Pancreas (tissue), 10 donors: ENCODE measurements at regions not wholly inside any gene's neighbourhood (a gene's known extent, or its start where the extent isn't known, plus 50 kb on each side); places are given as distances from the start of the nearest gene placed in this dataset.

Source experiments
- ATAC-seq, 4 donors: fragments of 200-7000 bp; cut with Tn5 transposase; one replicate each; pipeline versions ENCODE4 v1.8.0 to v1.9.1; 2020; ENCODE audit warnings: mild to moderate bottlenecking in 4 of 4, moderate library complexity in 4 of 4
- DNase-seq, 6 donors: peaks; one replicate each; pipeline ENCODE4 v3.0.0-alpha.2; 2020
- FAIRE-seq: peaks from 2 replicates; lab custom pipeline; 2012; peaks lifted over from hg19 to GRCh38; lab: Jason Lieb, UNC
- H3K27ac ChIP-seq, 4 donors: fragments of 200-600 bp; sonication (generic); 1 replicate in 3 of 4; 2 replicates in 1 of 4; pipeline versions ENCODE4 v1.5.0 to v1.8.0; 2020
- H3K27me3 ChIP-seq, 4 donors: fragments of 200-600 bp; one replicate each; pipeline ENCODE4 v1.8.0; 2021
- H3K36me3 ChIP-seq, 3 donors: fragments of 200-600 bp; sonication (generic) in 1 of 3; one replicate each; pipeline versions ENCODE4 v1.5.0 to v1.8.0; 2020 to 2021
- H3K4me1 ChIP-seq, 3 donors: fragments of 200-600 bp; one replicate each; pipeline ENCODE4 v1.8.0; 2021
- H3K4me3 ChIP-seq, 4 donors: fragments of 200-600 bp; sonication (generic) in 2 of 4; one replicate each; pipeline versions ENCODE4 v1.5.0 to v1.8.0; 2020 to 2021
- H3K9me3 ChIP-seq, 4 donors: fragments of 200-600 bp; one replicate each; pipeline ENCODE4 v1.8.0; 2021
- WGBS, 2 donors: extraction: QIAGEN DNeasy Blood & Tissue Kit; methylation state at CpG; one replicate each; pipeline ENCODE4 v1.1.7; 2013; 5-methylcytosine and 5-hydroxymethylcytosine counted together
- intact Hi-C, 3 donors: fragments of 100-400 bp; cut with DNase I; formaldehyde crosslinking; loops; one replicate each; pipeline versions ENCODE4 v1.11.1 to v1.14.2; 2022
- TF ChIP-seq, protein P1 (sequence below), 4 donors: fragments of 200-600 bp; sonication (generic) in 3 of 4; IDR thresholded peaks; one replicate each; pipeline versions ENCODE4 v1.5.0 to v1.8.0; 2021; ENCODE audit warnings: antibody characterized with exemption in 4 of 4
- donor health status: healthy with polysubstance abuse.
- donor health status: DM: no; HTN: no; CAD: no; lungs with moderate emphysema.
- donor health status: DM: no; HTN: no; CAD: no.
- donor health status: control.
- donor health status: control.
- donor health status: Bipolar disorder and iron deficiency.
- donor health status: DM: yes; HTN: yes; CAD: no.
- donor health status: DM: no; HTN: no; CAD: no.
- donor health status: DM: no; HTN: no; CAD: no.
- donor health status: DM: yes; HTN: yes; CAD: no.

DNA sequence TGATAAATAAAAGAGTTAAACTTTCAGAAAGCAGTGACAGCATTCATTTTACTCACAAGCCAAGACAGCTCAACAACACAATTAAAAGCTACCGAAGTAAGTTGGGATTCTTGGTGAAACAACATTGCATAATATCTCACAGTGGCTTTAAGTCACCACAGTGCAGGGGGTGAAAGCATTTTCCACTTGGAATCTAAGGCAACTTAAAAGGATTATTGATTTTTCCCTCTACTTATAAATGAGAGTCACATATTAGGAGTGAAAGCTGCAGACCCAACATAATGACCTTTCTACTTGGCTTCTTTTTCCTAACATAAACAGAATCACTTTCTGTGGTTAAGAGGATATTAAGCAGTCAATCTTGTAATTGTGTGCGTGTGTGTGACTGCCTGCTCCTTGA, 536.6 kb upstream of the CXADR start:
- ATAC-seq (no peak), FAIRE-seq (no peak), DNase-seq (no peak)
- Histone ChIP-seq H3K36me3 (no peaks in the 10 kb centered on the region), H3K9me3 (no peaks in the 10 kb centered on the region), H3K4me3 (no peak overlapping the region), H3K27ac (no peak overlapping the region), H3K4me1 (no peaks in the 10 kb centered on the region), H3K27me3 (no peaks in the 10 kb centered on the region)
- intact Hi-C loops = no loop called here
- WGBS, 2 donors = 14 to 19% methylated on average over 2 of the region's 2 CpGs
- TF ChIP-seq, protein P1, sequence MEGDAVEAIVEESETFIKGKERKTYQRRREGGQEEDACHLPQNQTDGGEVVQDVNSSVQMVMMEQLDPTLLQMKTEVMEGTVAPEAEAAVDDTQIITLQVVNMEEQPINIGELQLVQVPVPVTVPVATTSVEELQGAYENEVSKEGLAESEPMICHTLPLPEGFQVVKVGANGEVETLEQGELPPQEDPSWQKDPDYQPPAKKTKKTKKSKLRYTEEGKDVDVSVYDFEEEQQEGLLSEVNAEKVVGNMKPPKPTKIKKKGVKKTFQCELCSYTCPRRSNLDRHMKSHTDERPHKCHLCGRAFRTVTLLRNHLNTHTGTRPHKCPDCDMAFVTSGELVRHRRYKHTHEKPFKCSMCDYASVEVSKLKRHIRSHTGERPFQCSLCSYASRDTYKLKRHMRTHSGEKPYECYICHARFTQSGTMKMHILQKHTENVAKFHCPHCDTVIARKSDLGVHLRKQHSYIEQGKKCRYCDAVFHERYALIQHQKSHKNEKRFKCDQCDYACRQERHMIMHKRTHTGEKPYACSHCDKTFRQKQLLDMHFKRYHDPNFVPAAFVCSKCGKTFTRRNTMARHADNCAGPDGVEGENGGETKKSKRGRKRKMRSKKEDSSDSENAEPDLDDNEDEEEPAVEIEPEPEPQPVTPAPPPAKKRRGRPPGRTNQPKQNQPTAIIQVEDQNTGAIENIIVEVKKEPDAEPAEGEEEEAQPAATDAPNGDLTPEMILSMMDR (IDR thresholded peaks at IDR 0.05) = no peak

DNA sequence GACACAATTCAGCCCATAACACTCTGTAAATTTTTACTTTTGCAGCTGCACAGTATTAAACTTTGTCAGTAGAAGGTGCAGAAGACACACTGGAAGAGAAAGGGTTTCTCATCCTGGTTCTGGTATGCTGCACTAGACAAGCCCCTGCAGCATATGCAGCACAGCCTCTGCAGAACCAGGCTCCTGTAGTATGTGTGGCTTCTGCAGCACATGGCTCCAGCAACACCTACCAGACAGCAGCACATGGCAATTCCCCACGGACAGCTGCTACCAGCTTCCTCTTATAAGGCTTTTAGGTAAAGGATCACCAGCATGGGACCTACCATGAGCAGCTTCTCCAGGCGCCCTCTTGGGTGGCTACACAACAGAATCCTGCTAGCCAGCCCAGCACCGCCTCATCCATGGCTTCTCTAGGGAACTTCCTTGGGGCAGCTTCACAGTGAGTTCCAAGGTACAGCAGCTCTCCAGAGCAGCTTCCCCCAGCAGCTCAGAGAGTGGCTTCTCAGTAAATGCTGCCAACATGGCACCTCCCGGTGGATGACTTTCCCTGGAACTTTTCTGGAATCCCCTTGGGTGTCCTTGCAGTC, 534.4 kb upstream of the CXADR start:
- TF ChIP-seq, protein P1 (IDR thresholded peaks at IDR 0.05) = no peak
- no peak overlapping the region for H3K4me3 ChIP-seq
- ATAC-seq (no peak), DNase-seq (peak in 2 of 6 donors; percentile 22 to 37), FAIRE-seq (no peak)
- H3K36me3 ChIP-seq = no peaks in the 10 kb centered on the region
- H3K27me3 ChIP-seq = no peaks in the 10 kb centered on the region
- WGBS, 2 donors = 74 to 80% methylated on average over 4 of the region's 4 CpGs
- intact Hi-C loops = no loop called here
- no peaks in the 10 kb centered on the region for H3K9me3 ChIP-seq
- no peak overlapping the region for H3K27ac ChIP-seq
- H3K4me1 ChIP-seq = no peaks in the 10 kb centered on the region

GRCh38 chr21:16979574-16979973, 533.3 kb upstream of the CXADR start:
- H3K4me1 ChIP-seq = no peaks in the 10 kb centered on the region
- H3K9me3 ChIP-seq = no peaks in the 10 kb centered on the region
- ATAC-seq = no peak
- H3K27me3 ChIP-seq = no peaks in the 10 kb centered on the region
- intact Hi-C loops = no loop called here
- TF ChIP-seq, protein P1 (IDR thresholded peaks at IDR 0.05) = no peak
- H3K36me3 ChIP-seq = no peaks in the 10 kb centered on the region
- no peak overlapping the region for H3K4me3 ChIP-seq
- no peak for FAIRE-seq
- 80 to 87% methylated on average over 3 of the region's 3 CpGs for WGBS, 2 donors
- no peak overlapping the region for H3K27ac ChIP-seq
- DNase-seq = no peak

DNA sequence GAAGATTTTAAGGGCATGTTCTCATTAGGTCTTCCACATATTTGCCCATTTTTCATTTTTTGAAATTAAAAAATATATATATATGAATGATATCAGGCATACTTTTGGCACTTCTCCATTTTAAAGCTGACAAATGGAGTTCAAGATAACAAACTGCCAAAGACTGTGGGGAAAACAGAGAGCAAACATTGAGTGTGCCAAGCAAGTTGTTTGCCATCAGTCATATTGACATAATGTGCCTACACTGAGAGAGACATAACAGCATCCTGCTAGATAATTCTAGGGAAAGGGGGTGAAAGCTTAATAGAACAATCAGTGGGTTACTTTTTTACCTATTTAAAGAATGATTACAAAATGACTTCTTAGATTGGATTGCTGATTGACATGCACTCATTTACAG, 529.4 kb upstream of the CXADR start:
- no peak overlapping the region for H3K27ac ChIP-seq
- no peaks in the 10 kb centered on the region for H3K4me1 ChIP-seq
- no peak overlapping the region for H3K4me3 ChIP-seq
- FAIRE-seq (no peak), ATAC-seq (peak in 1 of 4 donors; percentile 64), DNase-seq (no peak)
- no peaks in the 10 kb centered on the region for H3K9me3 ChIP-seq
- intact Hi-C loops = no loop called here
- no peaks in the 10 kb centered on the region for H3K36me3 ChIP-seq
- no peaks in the 10 kb centered on the region for H3K27me3 ChIP-seq
- TF ChIP-seq, protein P1 (IDR thresholded peaks at IDR 0.05) = no peak

- FAIRE-seq (no peak), DNase-seq (no peak), ATAC-seq (no peak)
- Histone ChIP-seq H3K36me3 (no peaks in the 10 kb centered on the region), H3K27ac (no peak overlapping the region), H3K9me3 (no peaks in the 10 kb centered on the region), H3K4me1 (no peaks in the 10 kb centered on the region), H3K27me3 (no peaks in the 10 kb centered on the region), H3K4me3 (no peak overlapping the region)
- intact Hi-C loops = no loop called here
- 54 to 70% methylated on average over 3 of the region's 3 CpGs for WGBS, 2 donors
- TF ChIP-seq, protein P1 (IDR thresholded peaks at IDR 0.05) = no peak
Measured at GRCh38 chr21:16992448-16992847, 520.4 kb upstream of the CXADR start.
